ENCODE measurements at regions not wholly inside any gene's neighbourhood (a gene's known extent, or its start where the extent isn't known, plus 50 kb on each side); places are given as distances from the start of the nearest gene placed in this dataset.
A peak's percentile ranks its signal among the peaks of the same experiment; 100 is the strongest.

DNA sequence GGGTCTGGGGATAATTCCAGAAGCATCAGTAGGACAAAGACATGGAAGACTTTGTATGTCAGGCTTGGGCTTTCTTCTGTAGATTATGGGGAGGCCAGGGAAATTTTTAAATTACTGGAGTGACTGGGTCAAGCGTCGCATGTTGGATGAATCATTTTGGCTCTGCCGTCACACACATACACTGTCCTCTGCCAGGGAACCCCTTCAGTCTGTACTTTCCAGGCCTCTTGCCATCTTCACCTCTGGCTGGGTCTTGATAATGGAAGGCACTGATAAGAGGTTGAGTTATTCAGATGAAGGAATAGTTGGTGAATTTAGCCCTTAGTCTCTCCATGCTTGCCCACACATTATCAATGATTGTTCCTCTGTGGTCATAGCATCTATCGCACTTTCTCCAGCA lies 895.1 kb upstream of the CELF4 start:
- peak; percentile 20 for DNase-seq

DNA sequence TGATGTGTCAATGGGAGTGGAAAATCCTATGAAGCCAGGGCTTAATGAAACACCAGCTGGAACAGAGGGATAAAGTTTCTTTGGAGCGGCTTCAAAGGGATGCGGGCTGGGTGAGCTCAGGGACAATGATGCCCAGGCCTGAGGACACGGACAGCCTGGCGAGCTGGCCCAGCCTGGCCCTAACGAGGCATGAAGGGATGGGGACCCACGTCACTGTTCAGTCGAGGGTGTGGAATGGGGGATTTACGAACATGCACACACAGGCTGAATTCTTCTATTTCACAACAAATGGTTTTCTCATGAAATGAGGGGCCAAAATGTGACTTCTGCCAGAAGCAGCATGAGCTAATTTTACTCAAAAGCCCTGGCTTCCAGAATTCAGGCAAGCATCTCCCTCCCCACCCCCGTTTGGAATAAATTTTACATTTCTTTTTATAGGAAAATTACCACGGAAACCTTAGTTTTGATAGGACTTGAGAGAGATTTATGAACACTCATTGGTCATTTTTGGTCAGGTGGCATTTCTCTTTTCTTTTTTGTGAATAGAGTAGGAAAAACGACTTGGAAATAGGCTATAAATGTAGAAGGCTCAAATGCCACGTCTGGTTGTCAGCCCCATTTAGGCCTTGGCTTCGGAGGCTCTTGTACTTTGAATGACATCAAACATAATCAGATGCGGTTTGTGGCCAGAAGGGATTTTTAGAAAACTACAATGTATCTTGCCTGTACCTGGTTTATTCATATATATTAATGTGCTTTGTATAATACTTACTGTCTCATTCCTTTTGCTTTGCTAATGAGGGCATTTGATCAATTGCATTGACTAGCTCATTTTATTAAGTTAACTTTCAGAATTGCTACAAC lies 893.8 kb upstream of the CELF4 start:
- no peak for DNase-seq

DNA sequence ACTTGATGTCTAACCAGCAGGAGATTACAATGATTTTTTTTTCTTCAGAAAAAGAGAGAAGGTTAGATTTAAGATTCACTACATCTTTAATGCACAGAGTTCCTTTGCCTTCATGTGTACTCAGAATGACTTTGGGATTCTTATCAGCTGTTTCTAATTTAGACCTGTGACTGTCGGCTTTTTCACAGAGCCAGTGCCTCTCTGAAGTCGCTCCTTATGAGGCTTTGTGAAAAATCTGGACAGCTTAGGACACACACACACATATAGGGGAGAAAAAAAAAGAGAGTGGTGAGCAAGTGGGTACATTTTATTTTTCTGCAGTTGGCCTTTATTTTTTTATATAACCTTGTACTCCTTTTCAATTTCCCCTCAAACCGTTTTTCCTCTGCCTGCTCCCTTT lies 893.1 kb upstream of the CELF4 start:
- DNase-seq: peak; percentile 9

DNA sequence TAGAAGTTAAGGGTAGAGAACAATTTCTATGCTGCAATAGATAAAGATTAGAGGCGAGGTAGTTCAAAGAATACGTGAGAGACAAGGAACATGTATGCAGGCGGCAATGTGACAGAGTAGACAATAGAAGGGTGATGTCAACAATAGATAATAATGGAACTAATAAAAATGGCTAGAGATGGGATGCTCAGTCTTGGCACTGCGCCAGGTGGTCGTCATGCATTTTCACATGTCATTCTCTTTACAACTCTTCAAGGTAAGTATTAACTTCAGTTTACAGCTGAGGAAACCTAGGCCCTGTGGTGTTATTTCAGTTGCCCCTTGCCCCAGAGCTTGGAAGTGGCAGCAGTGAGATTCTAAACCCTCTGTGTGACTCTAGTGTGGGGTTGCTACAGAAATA lies 890.7 kb upstream of the CELF4 start:
- no peak for DNase-seq

DNA sequence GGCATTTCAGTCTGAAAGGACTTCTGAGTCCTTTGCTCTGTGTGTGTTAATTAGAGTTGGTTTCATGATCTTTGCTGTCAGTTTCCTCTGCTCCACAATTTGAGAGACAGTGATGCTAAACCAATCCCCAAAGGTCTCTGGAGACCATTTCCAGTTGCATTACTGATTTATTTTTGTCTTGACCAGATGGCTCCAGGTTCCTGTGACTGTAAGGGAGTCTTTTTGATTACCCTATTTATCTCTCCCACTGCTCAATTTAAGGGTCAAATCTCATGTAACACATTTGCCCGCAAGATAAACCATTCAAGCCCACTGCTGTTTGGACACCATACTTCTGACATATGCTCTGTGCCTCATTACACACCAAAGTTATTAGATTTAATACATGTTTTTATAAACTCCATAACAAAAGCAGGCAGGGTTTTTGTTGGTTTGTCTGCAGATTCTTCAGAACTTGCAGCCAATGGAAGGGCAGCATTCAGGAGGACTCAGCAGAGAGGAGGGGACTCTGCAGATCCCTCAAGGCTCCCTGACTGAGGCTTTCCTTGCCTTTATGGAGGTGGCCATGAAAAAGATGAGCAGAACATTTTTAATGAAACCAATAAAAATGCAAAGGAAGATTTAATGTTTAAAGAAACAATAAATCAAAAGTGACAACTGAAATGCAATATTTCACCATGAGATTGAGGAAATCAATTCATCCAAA lies 889.3 kb upstream of the CELF4 start:
- no peak for DNase-seq

DNA sequence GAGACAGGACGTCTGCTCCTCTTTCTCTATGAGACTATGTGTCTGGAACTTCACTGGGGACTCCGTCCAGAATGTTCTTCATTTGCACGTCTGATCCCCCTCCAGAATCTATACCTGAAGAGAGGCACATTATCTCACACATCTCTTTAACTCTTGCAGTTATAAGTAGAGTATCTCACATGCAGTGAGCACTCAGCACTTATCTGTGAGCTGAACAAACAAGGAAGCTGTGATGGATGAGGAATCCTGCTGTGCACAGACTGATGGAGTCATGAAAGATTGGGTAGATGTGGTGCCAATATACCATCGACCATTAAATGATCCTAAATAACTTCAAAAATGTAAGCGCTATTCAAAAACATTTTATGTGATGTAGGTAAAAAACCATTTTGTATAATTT lies 888.3 kb upstream of the CELF4 start:
- DNase-seq: no peak

DNA sequence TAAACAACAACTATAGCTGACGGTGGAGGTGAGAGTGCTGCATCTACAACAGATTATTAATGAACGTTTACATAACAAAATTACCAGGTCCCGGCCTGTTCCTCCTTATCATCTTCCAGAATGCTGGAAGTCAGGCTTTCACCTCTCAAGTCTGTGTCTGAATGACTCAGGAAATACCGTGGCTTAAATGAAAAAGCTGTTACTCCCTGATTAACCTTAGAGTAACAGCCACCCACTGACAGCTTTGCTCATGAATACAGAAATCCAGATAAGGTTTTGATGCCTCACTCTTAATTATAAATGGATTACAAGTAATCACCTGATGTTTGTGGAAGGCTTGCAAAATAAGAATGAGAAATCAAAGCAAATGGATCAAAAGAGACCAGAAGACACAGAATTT lies 885.3 kb upstream of the CELF4 start:
- DNase-seq: peak; percentile 48

DNA sequence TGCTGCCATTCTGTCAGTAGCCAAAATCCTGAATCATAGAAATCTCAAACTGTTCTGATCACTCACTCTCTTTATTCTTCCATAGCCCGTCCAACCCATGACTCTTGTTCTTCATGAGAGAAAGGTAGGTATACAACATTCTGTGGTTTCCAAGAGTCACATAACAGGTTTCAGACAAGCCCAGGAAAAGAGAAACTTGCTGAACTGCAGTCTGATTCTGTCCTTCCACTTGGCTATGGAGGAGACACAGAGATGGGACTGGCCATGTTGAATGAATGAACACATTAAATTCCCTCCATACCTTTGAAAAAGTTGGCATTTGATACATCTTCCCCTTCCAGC lies 880.2 kb upstream of the CELF4 start:
- DNase-seq: no peak

DNA sequence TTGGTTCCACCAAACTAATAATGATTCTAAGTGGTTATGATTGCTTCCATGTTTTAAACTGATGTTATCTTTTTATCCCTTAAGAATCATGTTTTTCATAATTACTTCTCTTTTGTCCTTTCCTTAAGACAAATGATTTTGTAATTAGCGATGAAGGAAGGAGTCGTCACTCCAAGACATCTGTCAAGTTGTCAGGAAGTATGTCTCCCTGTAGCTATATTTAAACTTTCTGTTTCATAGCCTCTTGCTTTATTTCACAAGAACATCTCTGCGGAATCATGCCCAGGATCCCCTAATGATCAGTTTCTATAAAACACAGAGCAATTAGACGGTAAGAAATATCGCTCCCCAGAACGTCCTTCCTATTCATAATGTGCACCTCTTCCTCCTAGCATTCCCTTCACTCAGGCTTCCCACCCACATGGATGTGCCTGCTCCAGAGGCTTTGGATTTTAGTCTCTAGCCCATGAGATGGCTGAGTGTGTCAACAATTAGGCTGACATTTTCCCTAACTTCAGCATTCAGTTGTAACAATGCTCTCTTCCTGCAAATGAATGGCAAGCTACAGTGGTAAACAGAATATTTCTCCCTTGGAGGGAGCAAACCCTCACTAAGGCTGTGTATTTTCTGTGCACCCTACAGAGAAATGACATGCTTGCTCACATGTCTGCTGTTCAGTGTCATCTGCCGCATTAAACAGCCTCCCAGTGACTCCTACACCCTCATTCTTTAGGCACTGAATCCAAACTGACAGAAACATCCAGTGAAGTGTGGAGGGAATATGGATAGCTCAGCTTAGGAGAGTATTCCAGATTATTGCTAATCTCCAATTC lies 879.6 kb upstream of the CELF4 start:
- DNase-seq: no peak

DNA sequence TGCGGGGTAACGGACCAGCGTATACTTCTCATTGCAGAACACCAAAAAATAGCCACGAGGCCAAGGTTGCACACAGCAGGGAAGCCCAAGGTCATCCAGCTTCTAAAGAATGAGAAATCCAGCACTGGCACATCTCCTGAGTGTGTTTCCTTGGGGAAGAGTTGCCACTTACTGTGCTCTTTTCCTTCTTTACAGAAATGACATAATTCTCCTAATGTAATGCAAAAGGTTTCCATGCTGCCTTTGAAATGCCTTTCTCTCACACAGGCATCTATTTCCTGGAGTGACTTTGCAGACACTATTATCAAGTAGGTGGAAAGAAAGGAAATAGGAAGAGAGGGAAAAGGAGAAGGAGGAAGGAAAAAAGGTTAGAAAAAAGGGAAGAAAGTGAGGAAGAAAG lies 862.1 kb upstream of the CELF4 start:
- no peak for DNase-seq

DNA sequence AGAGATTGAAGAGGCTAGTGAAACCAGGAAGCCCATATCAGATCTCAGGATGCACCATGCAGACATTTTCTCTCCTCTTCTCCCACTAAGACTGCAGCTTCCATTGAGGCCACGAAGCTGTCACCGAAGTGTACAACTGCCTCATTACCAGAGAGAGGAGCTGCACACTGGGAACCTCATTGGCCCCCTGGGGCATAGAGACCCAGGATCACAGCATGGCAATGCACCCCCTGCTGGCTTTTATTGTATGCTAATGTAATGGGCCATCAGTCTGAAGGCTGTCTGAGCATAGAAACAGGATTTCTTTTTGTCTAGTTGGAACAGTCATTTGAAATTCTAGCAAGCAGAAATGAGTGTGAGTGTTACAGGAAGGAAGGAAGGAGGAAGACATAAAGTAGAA lies 861.6 kb upstream of the CELF4 start:
- peak; percentile 24 for DNase-seq

DNA sequence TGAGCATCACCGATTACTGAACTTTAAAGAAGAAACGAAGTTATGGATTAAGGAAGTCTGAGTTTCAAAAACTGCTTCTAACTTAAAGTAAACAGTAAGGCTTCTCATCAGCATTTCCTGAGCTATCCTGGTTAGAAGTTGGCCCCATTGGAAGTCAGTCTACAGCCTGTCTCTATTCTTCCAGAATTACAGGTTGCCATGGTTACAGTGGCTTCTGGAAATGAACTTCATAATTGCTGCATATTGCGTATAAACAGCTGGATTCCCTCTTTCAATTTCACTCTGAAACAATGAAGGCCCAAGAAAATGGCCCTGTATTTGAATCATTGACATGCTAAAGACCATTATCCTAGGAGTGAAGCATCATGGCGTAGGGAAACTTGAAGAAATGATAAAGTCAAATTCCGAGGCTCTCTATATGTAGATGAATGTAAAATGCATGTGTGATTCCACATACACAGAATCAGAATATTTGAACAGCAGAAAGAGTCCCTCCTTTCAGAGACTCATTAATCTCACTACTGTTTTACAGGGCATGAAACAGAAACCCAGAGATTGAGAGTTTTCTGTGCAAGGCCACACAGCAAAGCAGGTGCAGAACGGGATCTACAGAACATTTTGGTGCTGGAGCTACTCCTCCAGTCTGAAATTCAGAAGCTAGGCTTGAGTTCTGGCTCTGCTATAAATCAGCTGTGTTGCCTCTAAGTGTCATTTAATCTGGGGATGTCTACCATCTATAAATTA lies 856.4 kb upstream of the CELF4 start:
- no peak for DNase-seq

DNA sequence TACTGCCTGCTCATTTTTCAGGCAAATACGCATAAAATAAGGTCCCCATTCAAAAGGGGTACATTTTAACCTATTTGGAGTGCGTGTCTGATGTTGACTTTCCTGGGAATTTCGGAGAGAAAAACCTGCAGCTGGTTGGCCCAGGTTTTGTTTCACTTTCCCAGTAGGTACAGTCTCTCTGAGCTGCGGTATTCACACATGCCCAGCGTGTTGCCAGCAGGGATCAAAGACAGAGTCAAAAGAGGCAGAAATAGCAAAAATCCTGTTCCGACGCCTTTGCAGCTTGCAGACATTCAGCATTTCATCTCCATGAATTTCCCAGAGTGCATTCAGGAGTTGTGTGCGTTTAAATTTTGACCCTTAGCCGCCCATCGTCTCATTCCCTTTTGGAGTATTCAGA lies 855.4 kb upstream of the CELF4 start:
- DNase-seq: no peak

DNA sequence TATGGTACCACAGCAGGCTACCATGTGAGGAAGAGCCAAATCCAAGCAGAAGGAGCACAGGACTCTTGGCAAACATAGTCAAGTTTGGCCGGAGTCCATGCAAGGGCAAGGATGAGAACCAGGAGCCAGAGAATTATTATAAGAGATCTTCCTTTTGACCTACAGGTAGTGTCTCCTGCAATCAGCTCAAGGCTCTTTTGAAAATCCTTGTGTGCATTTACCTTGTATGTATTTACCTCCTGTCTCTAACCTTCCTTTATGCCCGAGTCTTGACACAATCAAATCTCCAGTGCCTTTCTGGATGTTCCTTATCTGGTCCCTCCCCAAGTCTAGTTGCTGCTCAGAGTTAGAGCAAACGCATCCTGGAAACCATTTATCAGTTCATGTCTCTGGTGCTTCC lies 855.0 kb upstream of the CELF4 start:
- DNase-seq: no peak

DNA sequence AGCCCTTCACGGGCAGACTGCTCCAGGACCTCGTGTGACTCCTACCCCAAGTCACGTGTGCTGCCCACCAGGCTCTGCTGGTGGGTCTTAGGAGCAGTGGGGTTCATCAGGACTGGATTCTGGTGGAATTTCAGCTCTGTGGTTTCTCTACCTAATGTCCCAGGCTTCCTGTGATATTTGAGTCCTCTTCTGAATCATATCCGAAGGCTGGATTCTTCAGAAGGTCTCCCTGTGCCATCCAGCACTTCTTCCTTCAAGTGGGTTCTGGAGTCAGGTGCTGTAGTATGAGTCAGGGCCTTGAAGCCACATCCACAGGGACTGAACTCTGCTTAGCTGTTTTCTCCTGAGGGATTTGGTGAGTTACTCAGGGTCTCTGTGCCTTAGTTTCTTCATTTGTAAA lies 850.2 kb upstream of the CELF4 start:
- no peak for DNase-seq

DNA sequence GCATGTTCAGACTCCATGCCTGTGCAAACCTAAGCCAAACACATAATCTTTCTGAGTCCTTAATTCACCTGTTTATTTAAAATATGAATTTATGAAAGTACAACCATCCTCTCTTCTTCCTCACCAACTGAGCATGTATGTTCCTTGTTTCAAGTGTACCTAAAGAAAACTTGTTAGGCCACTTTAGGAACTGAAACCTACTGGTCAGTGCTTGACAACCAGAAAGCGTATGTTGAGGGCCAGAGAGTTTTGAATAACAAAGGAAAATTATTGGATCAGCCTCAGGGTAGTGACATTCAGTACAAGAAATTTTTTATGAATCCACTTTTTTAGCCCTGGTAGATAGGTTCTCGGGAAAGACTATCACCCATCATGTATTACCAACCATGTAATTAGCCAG lies 847.6 kb upstream of the CELF4 start:
- no peak for DNase-seq

DNA sequence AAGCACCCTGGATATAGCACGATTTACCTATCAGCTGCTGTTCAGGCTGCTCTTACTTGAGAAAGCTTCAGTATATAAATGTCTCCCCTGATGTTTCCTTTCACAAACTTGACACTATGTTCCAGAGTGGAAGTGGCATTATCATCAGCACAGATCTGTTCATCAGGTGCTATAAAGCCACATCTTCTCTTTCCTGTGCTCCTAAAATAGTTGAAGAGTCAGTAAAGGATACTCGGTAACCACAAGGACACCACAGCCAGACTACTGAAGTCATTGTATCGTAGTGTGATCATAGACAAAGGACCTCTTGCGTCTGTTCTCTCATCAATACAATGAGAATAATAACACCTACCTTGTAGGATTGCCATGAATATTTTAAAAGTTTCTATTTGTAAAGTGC lies 841.0 kb upstream of the CELF4 start:
- peak; percentile 6 for DNase-seq

DNA sequence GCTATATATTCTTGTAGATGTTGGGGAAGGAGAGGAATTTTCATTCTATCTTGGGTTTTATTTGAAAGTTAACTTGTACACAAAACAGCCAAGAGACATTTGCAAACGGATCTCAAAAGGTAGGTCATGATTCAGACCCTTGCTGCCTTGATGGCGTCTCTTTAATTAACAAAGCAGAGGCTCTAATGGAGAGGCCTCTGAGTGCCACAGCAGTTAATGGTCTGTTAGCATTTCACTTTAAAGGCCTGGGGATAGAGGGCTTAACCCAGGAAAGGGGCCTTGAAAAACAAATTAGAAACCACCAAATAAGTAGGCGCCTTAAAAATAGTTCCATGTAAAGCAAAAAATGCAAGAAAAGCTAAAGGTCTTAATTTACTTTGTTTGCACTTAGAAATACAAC lies 836.9 kb upstream of the CELF4 start:
- DNase-seq: no peak

DNA sequence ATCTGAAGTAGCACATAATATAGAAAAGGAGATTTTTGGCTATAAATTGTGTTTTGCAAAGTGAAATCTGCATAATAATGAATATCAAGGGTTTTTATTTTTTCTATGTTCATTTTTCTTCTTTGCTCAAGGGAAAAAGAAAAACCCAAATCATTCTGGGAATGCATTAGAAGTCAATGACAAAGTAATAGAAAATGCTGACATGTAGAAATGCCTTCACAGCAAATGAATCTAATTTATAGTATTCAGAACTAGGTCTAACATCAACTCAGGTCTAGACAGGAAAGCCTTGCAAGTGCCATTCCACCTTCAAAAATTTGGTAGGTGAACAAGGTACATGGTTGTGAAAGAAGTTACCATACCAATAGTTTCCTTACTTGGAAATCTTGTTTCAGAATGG lies 831.5 kb upstream of the CELF4 start:
- no peak for DNase-seq

DNA sequence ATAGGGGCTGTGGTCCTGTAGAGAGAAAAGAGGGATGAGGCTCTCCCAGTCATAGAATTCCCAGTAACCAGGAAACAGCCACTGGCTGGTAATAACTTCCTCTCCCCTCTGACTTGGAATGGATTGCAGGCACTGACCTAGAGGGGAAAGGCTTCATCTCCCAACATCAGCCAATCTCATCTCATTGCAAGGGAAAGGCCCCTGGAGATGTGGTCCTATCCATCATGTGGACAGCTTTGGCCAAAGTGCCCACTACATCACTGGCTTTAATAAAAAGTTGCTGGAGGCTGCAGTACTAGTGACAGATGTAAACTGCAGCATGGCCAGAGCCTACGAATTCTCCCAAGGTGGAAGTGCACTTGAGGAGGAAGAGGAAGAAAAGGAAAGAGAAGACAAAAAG lies 820.5 kb upstream of the CELF4 start:
- DNase-seq: no peak

DNA sequence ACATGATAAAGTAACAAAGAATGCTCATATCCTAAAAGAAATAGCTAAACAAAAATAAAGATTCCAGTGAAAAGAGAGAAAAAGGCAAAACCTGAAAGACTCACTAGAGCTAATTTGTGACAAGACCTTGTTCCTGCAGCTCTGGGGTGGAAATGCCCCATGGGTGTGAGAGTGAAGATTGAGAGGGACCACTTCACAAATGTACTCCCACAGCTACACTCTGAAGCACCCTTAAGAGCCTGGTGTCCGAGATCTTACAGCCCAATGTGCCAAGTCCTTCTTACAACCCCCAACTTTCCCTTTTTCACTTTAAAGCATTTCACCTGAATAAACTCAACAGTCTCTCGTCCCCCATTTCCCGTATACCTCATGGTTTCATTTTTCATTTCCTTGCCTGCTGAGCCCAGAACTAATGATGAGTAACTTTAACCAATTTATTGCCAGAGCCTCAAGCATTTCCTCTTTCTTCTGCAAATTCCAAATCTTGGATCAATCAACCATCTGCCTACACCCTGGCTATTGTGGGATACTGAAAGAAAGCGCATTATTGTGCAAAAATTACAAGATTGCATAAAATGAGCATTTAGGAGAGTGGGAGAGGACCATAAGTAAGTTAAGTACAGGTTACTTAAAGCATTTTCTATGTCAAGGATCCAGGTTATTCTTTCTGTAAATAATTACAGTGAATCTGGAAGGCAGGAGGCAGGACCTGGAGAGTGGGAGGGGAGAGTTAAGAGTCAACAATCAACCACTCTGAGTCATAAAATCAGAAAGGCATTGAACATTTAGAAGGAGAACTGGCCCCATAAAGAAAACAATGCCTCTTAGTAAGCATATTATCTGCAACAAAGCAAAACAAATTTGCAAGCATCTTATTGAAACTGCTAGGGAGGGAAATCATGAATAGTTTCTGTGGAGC lies 804.4 kb upstream of the CELF4 start:
- no peak for DNase-seq

DNA sequence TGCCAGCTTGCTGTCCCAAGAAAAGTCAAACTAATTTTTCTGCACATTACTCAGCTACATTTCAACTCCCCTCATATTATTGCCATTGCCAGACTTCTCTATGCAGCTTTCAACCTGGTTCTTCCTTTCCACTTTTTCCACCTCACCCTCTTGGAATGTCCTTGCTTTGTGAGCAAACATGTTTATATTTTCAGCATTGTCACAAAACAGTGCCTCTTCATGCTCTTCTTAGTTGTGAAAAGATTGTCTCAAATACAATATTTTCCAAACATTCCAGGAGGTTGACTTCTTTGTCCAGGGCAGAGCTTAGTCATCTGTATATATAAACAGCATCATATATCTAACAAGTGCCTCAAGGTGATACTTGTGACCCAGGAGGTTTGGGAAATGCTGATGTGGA lies 803.3 kb upstream of the CELF4 start:
- DNase-seq: no peak
